ENCODE measurements at regions not wholly inside any gene's neighbourhood (a gene's known extent, or its start where the extent isn't known, plus 50 kb on each side); places are given as distances from the start of the nearest gene placed in this dataset.

- intact Hi-C loops (cut with micrococcal nuclease; ENCODE audit: unreplicated experiment), result loop anchor here (5.0 kb wide), 1 partner anchor 216 kb away; no protein-coding TSS in a partner anchor
- ChIA-PET CTCF (no interaction called here), POLR2A (ENCODE audit: unreplicated experiment) (no interaction called here)
- Histone ChIP-seq H3F3A (ENCODE audit: insufficient read depth, low read depth) (no peaks in the 10 kb centered on the region), H3K4me2 (no peak overlapping the region), H3K4me3 (no peak overlapping the region), H3K27me3 (ENCODE audit: insufficient read depth, low read depth) (peaks cover 47% of the 10 kb centered on the region), H3K9me2 (ENCODE audit: insufficient read depth) (no peaks in the 10 kb centered on the region), H2AFZ (no peak overlapping the region), H3K79me2 (ENCODE audit: low read depth) (no peaks in the 10 kb centered on the region), H3K4me1 (replicated peaks; ENCODE audit: insufficient read depth) (no peaks in the 10 kb centered on the region), H3K9me3 (ENCODE audit: insufficient read depth, low read depth) (no peaks in the 10 kb centered on the region), H3K36me3 (ENCODE audit: low read depth) (no peaks in the 10 kb centered on the region), H3K27ac (no peak overlapping the region), H4K20me1 (ENCODE audit: insufficient read depth) (no peaks in the 10 kb centered on the region)
- BruUV-seq (replicated peaks), result no TSS peak
- DNase-seq, result peak; percentile 66 to 90
- TF ChIP-seq, protein P1, sequence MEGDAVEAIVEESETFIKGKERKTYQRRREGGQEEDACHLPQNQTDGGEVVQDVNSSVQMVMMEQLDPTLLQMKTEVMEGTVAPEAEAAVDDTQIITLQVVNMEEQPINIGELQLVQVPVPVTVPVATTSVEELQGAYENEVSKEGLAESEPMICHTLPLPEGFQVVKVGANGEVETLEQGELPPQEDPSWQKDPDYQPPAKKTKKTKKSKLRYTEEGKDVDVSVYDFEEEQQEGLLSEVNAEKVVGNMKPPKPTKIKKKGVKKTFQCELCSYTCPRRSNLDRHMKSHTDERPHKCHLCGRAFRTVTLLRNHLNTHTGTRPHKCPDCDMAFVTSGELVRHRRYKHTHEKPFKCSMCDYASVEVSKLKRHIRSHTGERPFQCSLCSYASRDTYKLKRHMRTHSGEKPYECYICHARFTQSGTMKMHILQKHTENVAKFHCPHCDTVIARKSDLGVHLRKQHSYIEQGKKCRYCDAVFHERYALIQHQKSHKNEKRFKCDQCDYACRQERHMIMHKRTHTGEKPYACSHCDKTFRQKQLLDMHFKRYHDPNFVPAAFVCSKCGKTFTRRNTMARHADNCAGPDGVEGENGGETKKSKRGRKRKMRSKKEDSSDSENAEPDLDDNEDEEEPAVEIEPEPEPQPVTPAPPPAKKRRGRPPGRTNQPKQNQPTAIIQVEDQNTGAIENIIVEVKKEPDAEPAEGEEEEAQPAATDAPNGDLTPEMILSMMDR (conservative IDR thresholded peaks at IDR 0.05), result peak; percentile 85
- no peak for TF ChIP-seq EZH2 (IDR thresholded peaks at IDR 0.05; ENCODE audit: low read depth)
Measured at GRCh38 chr10:69696073-69696731, 66.2 kb downstream of the FAM241B start.

- POLR2A ChIA-PET (ENCODE audit: unreplicated experiment), result no interaction called here
- BruUV-seq (replicated peaks), result no TSS peak
Measured at GRCh38 chr10:69697006-69697405, 67.0 kb downstream of the FAM241B start.

DNA sequence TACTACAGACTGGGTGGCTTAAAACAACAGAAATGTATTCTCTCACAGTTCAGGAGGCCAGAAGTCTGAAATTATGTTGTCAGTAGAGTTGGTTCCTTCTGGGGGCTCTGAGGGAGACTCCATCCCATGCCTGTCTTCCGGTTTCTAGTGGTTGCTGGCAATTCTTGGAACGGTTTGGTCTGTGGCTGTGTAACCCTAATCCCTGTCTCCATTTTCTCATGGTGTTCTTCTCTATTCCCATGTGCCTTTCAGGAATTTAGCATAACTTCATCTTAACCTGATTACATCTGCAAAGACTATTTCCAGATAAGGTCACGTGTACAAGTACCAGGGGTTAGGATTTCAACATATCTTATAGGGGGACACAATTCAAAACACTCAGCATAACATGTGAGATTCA lies 73.2 kb downstream of the FAM241B start:
- TF ChIP-seq EZH2 (IDR thresholded peaks at IDR 0.05; ENCODE audit: low read depth), result no peak
- TF ChIP-seq, protein P1 (conservative IDR thresholded peaks at IDR 0.05), result no peak
- Histone ChIP-seq H3K4me2 (no peak overlapping the region), H3K27me3 (ENCODE audit: insufficient read depth, low read depth) (peaks cover 86% of the 10 kb centered on the region), H3K9me3 (ENCODE audit: insufficient read depth, low read depth) (peaks cover 19% of the 10 kb centered on the region; the same call in 1 of the 2 replicates), H3K4me1 (replicated peaks; ENCODE audit: insufficient read depth) (no peaks in the 10 kb centered on the region), H3F3A (ENCODE audit: insufficient read depth, low read depth) (no peaks in the 10 kb centered on the region), H3K79me2 (ENCODE audit: low read depth) (no peaks in the 10 kb centered on the region), H3K27ac (no peak overlapping the region), H3K4me3 (no peak overlapping the region), H2AFZ (no peak overlapping the region), H3K9me2 (ENCODE audit: insufficient read depth) (no peaks in the 10 kb centered on the region), H3K36me3 (ENCODE audit: low read depth) (no peaks in the 10 kb centered on the region), H4K20me1 (ENCODE audit: insufficient read depth) (no peaks in the 10 kb centered on the region)
- DNase-seq, result no peak
- CTCF ChIA-PET, result no interaction called here
- no TSS peak for BruUV-seq (replicated peaks)
- POLR2A ChIA-PET (ENCODE audit: unreplicated experiment), result no interaction called here
- intact Hi-C loops (cut with micrococcal nuclease; ENCODE audit: unreplicated experiment), result no loop called here

More at GRCh38 chr10:69697006-69697405, 67.0 kb downstream of the FAM241B start:
- Histone ChIP-seq H3K4me1 (replicated peaks; ENCODE audit: insufficient read depth) (no peaks in the 10 kb centered on the region), H2AFZ (no peak overlapping the region), H3K79me2 (ENCODE audit: low read depth) (no peaks in the 10 kb centered on the region), H3K4me2 (0 out of 2 replicates have a peak overlapping the region, but pooled peaks have one; percentile 8), H3K9me3 (ENCODE audit: insufficient read depth, low read depth) (no peaks in the 10 kb centered on the region; the same call in 1 of the 2 replicates), H3K27ac (no peak overlapping the region), H3K36me3 (ENCODE audit: low read depth) (no peaks in the 10 kb centered on the region), H4K20me1 (ENCODE audit: insufficient read depth) (no peaks in the 10 kb centered on the region), H3K27me3 (ENCODE audit: insufficient read depth, low read depth) (peaks cover 52% of the 10 kb centered on the region), H3K4me3 (no peak overlapping the region), H3K9me2 (ENCODE audit: insufficient read depth) (no peaks in the 10 kb centered on the region), H3F3A (ENCODE audit: insufficient read depth, low read depth) (no peaks in the 10 kb centered on the region)
- DNase-seq, result peak; percentile 14 to 47
- TF ChIP-seq EZH2 (IDR thresholded peaks at IDR 0.05; ENCODE audit: low read depth), result no peak
- TF ChIP-seq, protein P1 (conservative IDR thresholded peaks at IDR 0.05), result no peak
- CTCF ChIA-PET, result interaction anchor here (0.5 kb wide), 1 partner anchor 23 kb away, joined by 3 read pairs; no protein-coding TSS in a partner anchor
- intact Hi-C loops (cut with micrococcal nuclease; ENCODE audit: unreplicated experiment), result loop anchor here (5.0 kb wide), 1 partner anchor 215 kb away; no protein-coding TSS in a partner anchor

Data from PC-9 (cell line).